ENCODE measurements at regions not wholly inside any gene's neighbourhood (a gene's known extent, or its start where the extent isn't known, plus 50 kb on each side); places are given as distances from the start of the nearest gene placed in this dataset.
"Not testable (repeated sequence)": the region's sequence is repeated elsewhere in the genome, so short reads cannot be mapped to it uniquely, and the experiment has no call there.

DNA sequence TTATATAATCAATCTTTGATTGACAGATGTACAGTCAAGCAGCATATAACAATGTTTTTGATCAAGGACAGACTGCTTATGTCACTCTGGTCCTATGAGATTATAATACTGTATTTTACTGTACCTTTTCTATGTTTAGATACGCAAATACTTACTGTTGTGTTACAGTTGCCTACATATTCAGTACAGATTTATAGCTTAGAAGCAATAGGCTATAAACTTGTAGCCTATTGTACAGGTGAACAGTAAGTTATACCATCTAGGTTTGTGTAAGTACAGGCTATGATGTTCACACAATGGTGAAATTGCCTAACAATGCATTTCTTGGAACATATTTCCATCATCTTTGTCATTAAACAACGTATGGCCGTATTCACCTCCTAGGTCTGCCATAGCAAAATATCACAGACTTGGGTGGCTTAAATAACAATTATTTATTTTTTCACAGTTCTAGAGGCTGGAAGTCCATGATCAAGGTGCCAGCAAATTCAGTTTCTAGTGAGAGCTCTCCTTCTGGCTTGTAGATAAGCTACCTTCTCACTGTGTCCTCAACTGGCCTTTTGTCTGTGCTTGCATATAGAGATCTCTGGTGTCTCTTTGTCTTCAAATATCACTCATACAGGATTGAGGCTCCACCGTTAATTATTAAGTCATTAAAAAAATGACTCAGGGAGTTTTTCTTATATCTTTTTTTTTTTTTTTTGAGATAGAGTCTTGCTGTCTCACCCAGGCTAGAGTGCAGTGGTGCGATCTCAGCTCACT, 89.1 kb downstream of the EBLN2 start:
- no peak overlapping the region for H3K4me2 ChIP-seq (ENCODE audit: insufficient read depth, insufficient read length, low read length)
- DNase-seq = no peak
- H3K9ac ChIP-seq (ENCODE audit: extremely low read depth, insufficient read length, low read length) = no peak overlapping the region
- H2BK12ac ChIP-seq (ENCODE audit: insufficient read length, low read depth, low read length) = no peak overlapping the region
- no peak overlapping the region for H3K4ac ChIP-seq (ENCODE audit: low read depth, low read length)
- peaks cover 0 to 5% of the 10 kb centered on the region in 2 experiments; a peak in 1 of 5 replicates for H3K9me3 Mint-ChIP-seq
- H4K91ac ChIP-seq (ENCODE audit: insufficient read length, low read depth, low read length) = no peak overlapping the region
- no peaks in the 10 kb centered on the region for H3K27me3 ChIP-seq (ENCODE audit: insufficient read depth, low read length)
- no peak overlapping the region for H4K8ac ChIP-seq (replicated peaks; ENCODE audit: insufficient read length, low read depth, low read length)
- H2AFZ ChIP-seq (ENCODE audit: low read length) = no peak overlapping the region
- H2BK15ac ChIP-seq (ENCODE audit: low read depth, low read length) = no peak overlapping the region
- H3K56ac ChIP-seq (ENCODE audit: insufficient read length, low read depth, low read length) = no peak overlapping the region
- no peaks in the 10 kb centered on the region for H3K79me1 ChIP-seq (ENCODE audit: insufficient read depth, low read depth, low read length, poor library complexity, severe bottlenecking)
- H3K9me3 ChIP-seq (ENCODE audit: control insufficient read depth, low read depth, low read length) = no peaks in the 10 kb centered on the region
- H3K4me1 Mint-ChIP-seq = peaks cover 0 to 11% of the 10 kb centered on the region in 2 experiments; a peak in 2 of 4 replicates
- no peak overlapping the region for H3K18ac ChIP-seq (ENCODE audit: insufficient read length, low read depth, low read length)
- no peak overlapping the region for H4K5ac ChIP-seq (ENCODE audit: insufficient read length, low read depth, low read length)
- H4K20me1 ChIP-seq (ENCODE audit: control insufficient read depth, insufficient read depth, insufficient read length) = no peaks in the 10 kb centered on the region
- TF ChIP-seq CTCF (conservative IDR thresholded peaks at IDR 0.05) = no peak
- no peaks in the 10 kb centered on the region for H3K23me2 ChIP-seq (ENCODE audit: insufficient read length, low read depth, low read length, poor library complexity, severe bottlenecking)
- no peak overlapping the region for H3K27ac Mint-ChIP-seq
- H2AK5ac ChIP-seq (ENCODE audit: insufficient read length, low read length) = no peak overlapping the region
- no peak overlapping the region for H2BK120ac ChIP-seq (ENCODE audit: low read depth, low read length, poor library complexity, severe bottlenecking)
- H3K14ac ChIP-seq (ENCODE audit: insufficient read depth, low read length) = no peak overlapping the region
- H3K27ac ChIP-seq (ENCODE audit: insufficient read length, low read depth, low read length) = no peak overlapping the region
- WGBS (ENCODE audit: extremely low coverage, insufficient read length, low lambda C conversion rate) = no CpG with 5 or more reads among the region's 5 CpGs
- H3T11ph ChIP-seq (ENCODE audit: low read length) = no peak overlapping the region
- no peak overlapping the region for H2BK20ac ChIP-seq (ENCODE audit: low read depth, low read length, poor library complexity, severe bottlenecking)
- no peak overlapping the region for H3K4me3 Mint-ChIP-seq
- H3K36me3 Mint-ChIP-seq (ENCODE audit: insufficient read depth in 1 of 3, low read depth in 3 of 3) = no peaks in the 10 kb centered on the region
- H3K79me2 ChIP-seq (ENCODE audit: insufficient read depth, low read length) = no peaks in the 10 kb centered on the region
- H2BK5ac ChIP-seq (ENCODE audit: insufficient read length, low read length) = no peak overlapping the region
- H3K27me3 Mint-ChIP-seq (ENCODE audit: low read depth) = peaks cover under 1% of the 10 kb centered on the region; the same call in 1 of the 2 replicates
- no peaks in the 10 kb centered on the region for H3K4me1 ChIP-seq (ENCODE audit: insufficient read depth, low read length)
- no peak overlapping the region for H3K23ac ChIP-seq (ENCODE audit: insufficient read length, low read depth, low read length)

DNA sequence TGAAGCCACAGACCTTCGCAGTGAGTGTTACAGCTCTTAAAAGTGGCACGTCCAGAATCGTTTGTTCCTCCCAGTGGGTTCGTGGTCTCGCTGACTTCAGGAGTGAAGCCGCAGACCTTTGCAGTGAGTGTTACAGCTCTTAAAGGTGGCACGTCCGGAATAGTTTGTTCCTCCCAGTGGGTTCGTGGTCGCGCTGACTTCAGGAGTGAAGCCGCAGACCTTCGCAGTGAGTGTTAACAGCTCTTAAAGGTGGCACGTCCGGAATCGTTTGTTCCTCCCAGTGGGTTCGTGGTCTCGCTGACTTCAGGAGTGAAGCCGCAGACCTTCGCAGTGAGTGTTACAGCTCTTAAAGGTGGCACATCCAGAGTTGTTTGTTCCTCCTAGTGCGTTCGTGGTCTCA, 91.1 kb downstream of the EBLN2 start:
- not testable (repeated sequence) for H4K20me1 ChIP-seq (ENCODE audit: control insufficient read depth, insufficient read depth, insufficient read length); H3K9me3 ChIP-seq (ENCODE audit: control insufficient read depth, low read depth, low read length); H3K27me3 ChIP-seq (ENCODE audit: insufficient read depth, low read length); H3K36me3 Mint-ChIP-seq (ENCODE audit: insufficient read depth in 1 of 3, low read depth in 3 of 3); H3K23ac ChIP-seq (ENCODE audit: insufficient read length, low read depth, low read length); DNase-seq; H3K56ac ChIP-seq (ENCODE audit: insufficient read length, low read depth, low read length); H2BK15ac ChIP-seq (ENCODE audit: low read depth, low read length); H3K9ac ChIP-seq (ENCODE audit: extremely low read depth, insufficient read length, low read length); H3K79me1 ChIP-seq (ENCODE audit: insufficient read depth, low read depth, low read length, poor library complexity, severe bottlenecking); H3K4ac ChIP-seq (ENCODE audit: low read depth, low read length); H3K4me1 ChIP-seq (ENCODE audit: insufficient read depth, low read length); H2BK20ac ChIP-seq (ENCODE audit: low read depth, low read length, poor library complexity, severe bottlenecking); H3K27ac ChIP-seq (ENCODE audit: insufficient read length, low read depth, low read length); H3K9me3 Mint-ChIP-seq; H2BK12ac ChIP-seq (ENCODE audit: insufficient read length, low read depth, low read length); H2BK120ac ChIP-seq (ENCODE audit: low read depth, low read length, poor library complexity, severe bottlenecking); H4K5ac ChIP-seq (ENCODE audit: insufficient read length, low read depth, low read length); H3K79me2 ChIP-seq (ENCODE audit: insufficient read depth, low read length); H3T11ph ChIP-seq (ENCODE audit: low read length); H3K27ac Mint-ChIP-seq; H2BK5ac ChIP-seq (ENCODE audit: insufficient read length, low read length); H2AFZ ChIP-seq (ENCODE audit: low read length); H4K8ac ChIP-seq (replicated peaks; ENCODE audit: insufficient read length, low read depth, low read length); H3K14ac ChIP-seq (ENCODE audit: insufficient read depth, low read length); H3K4me2 ChIP-seq (ENCODE audit: insufficient read depth, insufficient read length, low read length); H2AK5ac ChIP-seq (ENCODE audit: insufficient read length, low read length); H3K18ac ChIP-seq (ENCODE audit: insufficient read length, low read depth, low read length); H4K91ac ChIP-seq (ENCODE audit: insufficient read length, low read depth, low read length); H3K23me2 ChIP-seq (ENCODE audit: insufficient read length, low read depth, low read length, poor library complexity, severe bottlenecking); H3K4me3 Mint-ChIP-seq
- peaks cover 6 to 21% of the 10 kb centered on the region in 2 experiments for H3K4me1 Mint-ChIP-seq
- peaks cover 11% of the 10 kb centered on the region; the same call in 1 of the 2 replicates for H3K27me3 Mint-ChIP-seq (ENCODE audit: low read depth)
- no CpG with 5 or more reads among the region's 22 CpGs for whole genome bisulfite sequencing (ENCODE audit: extremely low coverage, insufficient read length, low lambda C conversion rate)
